ENCODE measurements at regions not wholly inside any gene's neighbourhood (a gene's known extent, or its start where the extent isn't known, plus 50 kb on each side); places are given as distances from the start of the nearest gene placed in this dataset.
"Not testable (repeated sequence)": the region's sequence is repeated elsewhere in the genome, so short reads cannot be mapped to it uniquely, and the experiment has no call there.

GRCh38 chr11:67846303-67846702 is 157.6 kb downstream of the UNC93B1 start:
- ATAC-seq; POLR2A ChIA-PET; DNase-seq (ENCODE audit: low read depth, low spot score); H3K4me3 ChIP-seq (ENCODE audit: low read depth in 2 of 2, low read length in 2 of 2); BruUV-seq (replicated peaks); H3K4me1 ChIP-seq (ENCODE audit: control insufficient read depth, insufficient read depth, low read length); in situ Hi-C loops (cut with HindIII; ENCODE audit: low pct_unique_long_range_greater_than_20kb, low sequenced_read_pairs); H3K9me3 ChIP-seq (ENCODE audit: control insufficient read depth, insufficient read depth, low read depth, low read length); intact Hi-C loops (cut with micrococcal nuclease; ENCODE audit: unreplicated experiment); CTCF ChIA-PET; H3K27me3 ChIP-seq (ENCODE audit: control insufficient read depth, insufficient read depth, low read length); H3K27ac ChIP-seq (ENCODE audit: low read length); H3K36me3 ChIP-seq (ENCODE audit: control insufficient read depth, insufficient read depth, low read length): not testable (repeated sequence)
- TF ChIP-seq REST (IDR thresholded peaks at IDR 0.05; ENCODE audit: insufficient read depth in 1 of 2, low read depth in 2 of 2, low read length in 1 of 2), result peak in 1 of 2 experiments; percentile 55; a peak in 1 of 4 replicates

- TF ChIP-seq CTCF (IDR thresholded peaks at IDR 0.05), result peak; percentile 59
- DNase-seq (ENCODE audit: low read depth, low spot score); H3K27ac ChIP-seq (ENCODE audit: low read length); BruUV-seq (replicated peaks); CTCF ChIA-PET; in situ Hi-C loops (cut with HindIII; ENCODE audit: low pct_unique_long_range_greater_than_20kb, low sequenced_read_pairs); H3K9me3 ChIP-seq (ENCODE audit: control insufficient read depth, insufficient read depth, low read depth, low read length); H3K36me3 ChIP-seq (ENCODE audit: control insufficient read depth, insufficient read depth, low read length); H3K27me3 ChIP-seq (ENCODE audit: control insufficient read depth, insufficient read depth, low read length); ATAC-seq; intact Hi-C loops (cut with micrococcal nuclease; ENCODE audit: unreplicated experiment); H3K4me1 ChIP-seq (ENCODE audit: control insufficient read depth, insufficient read depth, low read length); H3K4me3 ChIP-seq (ENCODE audit: low read depth in 2 of 2, low read length in 2 of 2); POLR2A ChIA-PET: not testable (repeated sequence)
Measured at GRCh38 chr11:67845296-67845695, 158.6 kb downstream of the UNC93B1 start.

GRCh38 chr11:67840599-67840998 is 163.3 kb downstream of the UNC93B1 start:
- BruUV-seq (replicated peaks); intact Hi-C loops (cut with micrococcal nuclease; ENCODE audit: unreplicated experiment); H3K9me3 ChIP-seq (ENCODE audit: control insufficient read depth, insufficient read depth, low read depth, low read length); H3K4me3 ChIP-seq (ENCODE audit: low read depth in 2 of 2, low read length in 2 of 2); H3K36me3 ChIP-seq (ENCODE audit: control insufficient read depth, insufficient read depth, low read length); H3K27me3 ChIP-seq (ENCODE audit: control insufficient read depth, insufficient read depth, low read length); in situ Hi-C loops (cut with HindIII; ENCODE audit: low pct_unique_long_range_greater_than_20kb, low sequenced_read_pairs); DNase-seq (ENCODE audit: low read depth, low spot score); ATAC-seq; H3K27ac ChIP-seq (ENCODE audit: low read length); CTCF ChIA-PET; H3K4me1 ChIP-seq (ENCODE audit: control insufficient read depth, insufficient read depth, low read length); POLR2A ChIA-PET: not testable (repeated sequence)

- H3K27ac ChIP-seq (ENCODE audit: low read length); H3K4me1 ChIP-seq (ENCODE audit: control insufficient read depth, insufficient read depth, low read length); DNase-seq (ENCODE audit: low read depth, low spot score); ATAC-seq; in situ Hi-C loops (cut with HindIII; ENCODE audit: low pct_unique_long_range_greater_than_20kb, low sequenced_read_pairs); H3K27me3 ChIP-seq (ENCODE audit: control insufficient read depth, insufficient read depth, low read length); H3K36me3 ChIP-seq (ENCODE audit: control insufficient read depth, insufficient read depth, low read length); H3K9me3 ChIP-seq (ENCODE audit: control insufficient read depth, insufficient read depth, low read depth, low read length); H3K4me3 ChIP-seq (ENCODE audit: low read depth in 2 of 2, low read length in 2 of 2); POLR2A ChIA-PET; BruUV-seq (replicated peaks); intact Hi-C loops (cut with micrococcal nuclease; ENCODE audit: unreplicated experiment); CTCF ChIA-PET: not testable (repeated sequence)
Measured at GRCh38 chr11:67830152-67830551, 155.7 kb upstream of the ALDH3B2 start.

- CTCF ChIA-PET; H3K27ac ChIP-seq (ENCODE audit: low read length); H3K27me3 ChIP-seq (ENCODE audit: control insufficient read depth, insufficient read depth, low read length); in situ Hi-C loops (cut with HindIII; ENCODE audit: low pct_unique_long_range_greater_than_20kb, low sequenced_read_pairs); POLR2A ChIA-PET; H3K4me1 ChIP-seq (ENCODE audit: control insufficient read depth, insufficient read depth, low read length); ATAC-seq; intact Hi-C loops (cut with micrococcal nuclease; ENCODE audit: unreplicated experiment); DNase-seq (ENCODE audit: low read depth, low spot score); H3K4me3 ChIP-seq (ENCODE audit: low read depth in 2 of 2, low read length in 2 of 2); BruUV-seq (replicated peaks); H3K36me3 ChIP-seq (ENCODE audit: control insufficient read depth, insufficient read depth, low read length); H3K9me3 ChIP-seq (ENCODE audit: control insufficient read depth, insufficient read depth, low read depth, low read length): not testable (repeated sequence)
Measured at GRCh38 chr11:67826951-67827296, 152.5 kb upstream of the ALDH3B2 start.

- in situ Hi-C loops (cut with HindIII; ENCODE audit: low pct_unique_long_range_greater_than_20kb, low sequenced_read_pairs); H3K4me1 ChIP-seq (ENCODE audit: control insufficient read depth, insufficient read depth, low read length); DNase-seq (ENCODE audit: low read depth, low spot score); BruUV-seq (replicated peaks); H3K36me3 ChIP-seq (ENCODE audit: control insufficient read depth, insufficient read depth, low read length); ATAC-seq; H3K27ac ChIP-seq (ENCODE audit: low read length); H3K27me3 ChIP-seq (ENCODE audit: control insufficient read depth, insufficient read depth, low read length); intact Hi-C loops (cut with micrococcal nuclease; ENCODE audit: unreplicated experiment); H3K9me3 ChIP-seq (ENCODE audit: control insufficient read depth, insufficient read depth, low read depth, low read length); POLR2A ChIA-PET; CTCF ChIA-PET; H3K4me3 ChIP-seq (ENCODE audit: low read depth in 2 of 2, low read length in 2 of 2): not testable (repeated sequence)
Measured at GRCh38 chr11:67826028-67826950, 151.9 kb upstream of the ALDH3B2 start.

All from Panc1 (cell line).